GM19372 (cell line): ENCODE measurements at regions not wholly inside any gene's neighbourhood (a gene's known extent, or its start where the extent isn't known, plus 50 kb on each side); places are given as distances from the start of the nearest gene placed in this dataset.
"Not testable (repeated sequence)": the region's sequence is repeated elsewhere in the genome, so short reads cannot be mapped to it uniquely, and the experiment has no call there.

Experiments used
- ATAC-seq: cut with Tn5 transposase; IDR thresholded peaks from one replicate; pipeline ENCODE4 v1.9.1; 2021; ENCODE audit warnings: mild to moderate bottlenecking, low read depth, moderate library complexity; ENCODE audit not compliant: unreplicated experiment

GRCh38 chr3:153506686-153507085, 344.7 kb downstream of the RAP2B start:
- ATAC-seq: not testable (repeated sequence)

DNA sequence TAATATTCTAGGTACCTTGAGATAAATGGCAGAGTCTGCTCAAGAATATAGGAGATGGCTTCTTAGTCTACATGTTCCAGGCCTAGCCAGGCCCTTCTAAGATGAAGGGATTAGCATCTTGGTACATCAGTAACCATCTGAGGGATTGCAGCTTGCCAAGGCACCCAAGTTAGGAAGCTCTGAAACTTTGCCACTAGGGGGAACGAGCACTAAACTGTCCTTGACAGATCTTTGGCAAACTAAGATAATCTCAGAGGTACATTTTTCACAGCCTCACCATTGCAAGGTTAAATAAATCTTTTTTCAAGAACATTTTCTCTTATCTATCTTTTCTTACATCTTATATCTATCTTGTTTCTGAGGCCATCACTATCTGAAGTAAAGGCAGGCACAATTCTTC, 351.2 kb downstream of the RAP2B start:
- ATAC-seq: no peak

GRCh38 chr3:153528473-153528872, 366.4 kb downstream of the RAP2B start:
- ATAC-seq: no peak

DNA sequence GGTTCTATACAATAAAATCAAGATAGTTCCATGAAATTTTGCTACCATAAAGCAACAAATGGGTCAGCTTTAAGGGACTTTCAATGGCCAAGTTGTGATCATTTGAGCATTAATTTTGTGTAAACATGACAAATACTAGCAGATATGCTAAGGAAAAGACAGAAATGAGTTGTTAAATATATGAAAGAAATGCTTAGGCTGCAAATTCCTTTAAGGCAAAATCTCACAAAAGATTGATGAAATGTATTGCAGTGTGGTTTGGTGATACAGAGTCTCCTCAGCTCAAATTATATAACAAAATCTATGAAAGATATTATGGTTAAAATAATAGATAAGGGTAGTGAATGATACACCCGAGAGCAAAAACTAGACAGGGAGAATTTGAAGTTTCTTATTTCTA, 377.2 kb downstream of the RAP2B start:
- ATAC-seq: no peak

- ATAC-seq: no peak
Measured at GRCh38 chr3:153545471-153545870, 383.4 kb downstream of the RAP2B start.

DNA sequence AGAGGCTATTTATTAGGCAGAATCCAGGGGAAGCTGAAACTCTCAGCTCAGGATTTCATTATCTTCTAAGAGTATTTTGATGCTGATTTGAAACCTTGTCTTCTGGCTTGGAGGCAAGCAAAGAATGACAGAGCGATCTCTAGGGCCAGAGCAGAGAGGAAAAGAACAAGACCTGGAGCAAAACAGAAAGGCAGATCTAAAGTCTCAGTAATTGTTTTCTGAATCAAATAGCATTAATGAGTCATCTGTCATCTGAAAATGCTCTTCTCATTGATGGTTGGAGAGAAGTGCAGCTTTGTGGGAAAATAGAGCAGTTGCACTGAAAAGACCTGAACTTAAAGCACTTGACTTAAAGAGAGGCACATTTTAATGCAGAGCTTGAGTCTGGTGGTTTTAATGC, 385.9 kb downstream of the RAP2B start:
- no peak for ATAC-seq

DNA sequence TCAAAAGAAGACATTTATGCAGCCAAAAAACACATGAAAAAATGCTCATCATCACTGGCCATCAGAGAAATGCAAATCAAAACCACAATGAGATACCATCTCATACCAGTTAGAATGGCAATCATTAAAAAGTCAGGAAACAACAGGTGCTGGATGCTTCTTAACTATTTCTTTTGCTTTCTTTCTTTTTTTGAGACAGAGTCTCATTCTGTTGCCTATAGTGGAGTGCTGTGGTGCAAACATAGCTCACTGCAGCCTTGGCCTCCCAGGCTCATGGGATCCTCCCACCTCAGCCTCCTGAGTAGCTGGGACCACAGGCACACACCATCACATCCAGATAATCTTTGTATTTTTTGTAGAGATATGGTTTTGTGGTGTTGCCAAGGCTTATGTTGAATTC, 387.7 kb downstream of the RAP2B start:
- ATAC-seq: not testable (repeated sequence)

DNA sequence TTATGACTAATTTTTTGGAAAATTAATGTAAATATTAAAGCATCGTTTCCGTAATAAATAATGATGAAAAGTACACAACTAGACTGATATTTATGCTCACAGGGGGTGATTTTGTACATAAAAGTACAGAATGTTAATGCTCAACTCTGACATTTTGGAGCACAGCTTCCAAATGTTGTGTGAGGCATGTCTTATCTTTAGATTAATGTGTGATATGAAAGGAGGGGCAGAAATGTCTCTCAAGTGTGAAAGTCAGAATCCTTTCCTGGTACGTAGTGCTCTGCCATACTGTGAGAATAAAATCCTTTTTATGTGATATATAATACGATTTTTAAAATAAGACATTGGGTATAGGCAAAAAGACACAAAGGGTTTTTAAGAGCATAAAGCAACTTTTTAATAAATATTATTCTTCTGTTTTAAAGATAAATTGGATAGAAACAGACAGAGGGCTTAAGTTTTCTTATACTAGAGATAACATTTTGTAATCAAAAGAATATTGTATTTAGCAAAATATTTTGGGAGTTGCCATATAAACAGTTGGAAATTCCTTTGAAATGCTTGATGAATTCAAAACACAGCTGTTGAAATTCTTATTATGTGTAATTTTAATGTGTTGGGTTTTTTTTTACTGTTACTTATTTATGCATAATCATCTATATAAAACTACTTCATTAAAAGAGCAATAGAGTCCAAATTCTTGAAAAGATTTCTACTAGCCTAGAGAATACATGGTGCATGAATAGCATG, 389.7 kb downstream of the RAP2B start:
- no peak for ATAC-seq

GRCh38 chr3:153552887-153553604, 391.0 kb downstream of the RAP2B start:
- ATAC-seq: no peak

- ATAC-seq: no peak
Measured at GRCh38 chr3:153553605-153553945, 391.5 kb downstream of the RAP2B start.

GRCh38 chr3:153555919-153556318, 393.9 kb downstream of the RAP2B start:
- ATAC-seq: no peak

DNA sequence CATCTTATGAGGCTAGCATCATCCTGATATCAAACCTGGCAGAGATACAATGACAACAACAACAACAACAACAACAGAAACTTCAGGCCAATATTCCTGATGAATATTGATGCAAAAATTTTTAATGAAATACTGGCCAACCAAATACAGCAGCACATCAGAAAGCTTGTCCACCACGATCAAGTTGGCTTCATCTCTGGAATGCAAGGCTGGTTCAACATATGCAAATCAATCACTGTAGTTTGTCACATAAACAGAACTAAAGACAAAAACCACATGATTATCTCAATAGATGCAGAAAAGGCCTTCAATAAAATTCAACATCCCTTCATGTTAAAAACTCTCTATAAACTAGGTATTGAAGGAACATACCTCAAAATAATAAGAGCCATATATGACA, 397.3 kb downstream of the RAP2B start:
- not testable (repeated sequence) for ATAC-seq

- no peak for ATAC-seq
Measured at GRCh38 chr3:153567011-153567410, 405.0 kb downstream of the RAP2B start.

DNA sequence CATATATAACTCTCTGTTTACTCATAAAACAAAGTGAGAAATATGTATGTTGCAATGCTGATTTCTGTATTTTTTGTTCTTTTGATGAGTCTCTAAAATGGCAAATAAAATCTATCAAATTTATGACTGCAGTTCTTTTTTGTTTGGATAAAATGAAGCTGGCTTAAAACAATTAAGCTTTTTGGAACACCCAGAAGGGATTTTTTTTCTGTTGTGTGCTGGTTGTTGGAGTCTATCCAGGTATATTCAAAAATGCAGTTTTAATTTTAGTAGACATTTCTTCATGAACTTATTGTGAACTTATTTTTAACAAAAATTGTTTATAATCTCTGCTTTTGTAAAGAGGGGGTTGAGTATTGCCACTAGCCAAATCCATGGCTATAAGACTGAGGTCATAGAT, 405.5 kb downstream of the RAP2B start:
- ATAC-seq: no peak

DNA sequence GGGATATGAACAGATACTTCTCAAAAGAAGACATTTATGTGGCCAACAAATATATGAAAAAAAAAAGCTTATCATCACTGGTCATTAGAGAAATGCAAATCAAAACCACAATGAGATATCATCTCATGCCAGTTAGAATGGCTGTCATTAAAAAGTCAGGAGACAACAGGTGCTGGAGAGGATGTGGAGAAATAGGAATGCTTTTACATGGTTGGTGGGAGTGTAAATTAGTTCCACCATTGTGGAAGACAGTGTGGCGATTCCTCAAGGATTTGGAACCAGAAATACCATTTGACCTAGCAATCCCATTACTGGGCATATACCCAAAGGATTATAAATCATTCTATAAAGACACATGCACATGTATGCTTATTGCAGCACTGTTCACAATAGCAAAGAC, 408.5 kb downstream of the RAP2B start:
- not testable (repeated sequence) for ATAC-seq

DNA sequence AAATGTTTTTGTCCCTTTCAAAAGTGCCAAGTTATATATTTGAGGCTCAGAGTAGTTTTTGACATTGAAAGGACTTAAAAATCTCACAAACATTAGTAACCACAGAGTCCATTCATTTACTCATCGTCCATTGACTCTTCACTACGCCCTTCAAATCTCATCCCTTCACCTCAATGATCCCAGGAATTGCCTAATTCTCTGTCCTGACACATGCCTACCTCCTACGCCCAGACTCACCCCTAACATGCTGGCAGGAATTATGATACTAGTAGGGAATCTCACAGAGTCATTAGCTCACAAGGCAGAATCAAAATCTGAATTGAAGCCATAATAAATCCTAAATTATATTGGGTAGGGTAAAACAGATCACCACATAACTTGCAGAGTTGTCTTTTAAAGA, 410.1 kb downstream of the RAP2B start:
- no peak for ATAC-seq

- ATAC-seq: no peak
Measured at GRCh38 chr3:153572654-153573053, 410.6 kb downstream of the RAP2B start.

DNA sequence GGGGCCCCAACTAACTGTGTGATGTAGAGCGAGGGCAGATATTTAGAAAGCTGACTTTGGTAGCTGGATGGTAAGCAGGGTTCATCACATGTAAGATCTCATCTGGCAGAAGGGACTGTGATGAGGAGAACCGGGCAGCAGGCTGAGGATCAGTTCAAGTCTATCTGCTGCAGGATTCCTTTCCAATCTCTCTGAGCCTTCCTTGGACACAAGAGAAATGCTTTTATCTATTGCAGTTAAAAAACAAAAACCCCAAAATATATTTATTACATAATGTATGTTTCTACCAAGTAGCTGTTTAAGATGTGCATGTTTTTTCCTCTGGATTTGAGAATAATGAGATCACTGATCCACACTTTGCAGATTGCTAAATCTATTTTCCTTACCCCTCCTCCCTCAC, 411.5 kb downstream of the RAP2B start:
- ATAC-seq: no peak

- ATAC-seq: no peak
Measured at GRCh38 chr3:153574445-153574844, 412.4 kb downstream of the RAP2B start.

DNA sequence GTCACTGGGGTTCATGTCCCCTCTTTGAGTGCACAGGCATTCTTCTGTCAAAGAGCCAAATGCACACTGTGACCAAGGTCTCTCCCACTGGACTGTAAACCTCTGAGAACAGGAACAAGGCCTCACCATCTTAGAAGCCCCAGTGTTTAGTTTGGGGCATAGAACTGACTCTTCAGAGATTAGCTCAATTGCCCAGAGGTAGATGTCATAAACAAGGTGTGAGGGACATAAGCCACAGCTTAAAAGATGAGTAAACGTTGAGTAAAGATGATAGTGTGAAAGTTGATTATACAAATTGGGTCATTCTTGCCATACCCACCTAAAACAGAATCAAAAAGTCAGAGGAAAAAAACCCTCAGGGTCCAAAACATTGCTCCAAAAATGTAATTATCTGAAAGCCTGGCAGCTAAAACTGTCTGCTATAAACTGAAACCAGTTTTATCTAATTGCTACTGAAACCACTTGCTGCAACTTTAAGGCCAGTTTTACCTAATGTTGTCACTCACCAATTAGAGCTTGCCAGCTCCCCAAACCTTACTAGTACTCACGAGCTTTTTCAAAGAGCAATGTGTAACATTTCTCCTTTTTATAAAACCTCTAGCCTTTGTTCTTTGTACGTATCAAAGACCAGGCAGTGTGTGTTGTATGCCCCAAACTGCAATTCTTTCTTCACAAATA, 415.2 kb downstream of the RAP2B start:
- no peak for ATAC-seq

DNA sequence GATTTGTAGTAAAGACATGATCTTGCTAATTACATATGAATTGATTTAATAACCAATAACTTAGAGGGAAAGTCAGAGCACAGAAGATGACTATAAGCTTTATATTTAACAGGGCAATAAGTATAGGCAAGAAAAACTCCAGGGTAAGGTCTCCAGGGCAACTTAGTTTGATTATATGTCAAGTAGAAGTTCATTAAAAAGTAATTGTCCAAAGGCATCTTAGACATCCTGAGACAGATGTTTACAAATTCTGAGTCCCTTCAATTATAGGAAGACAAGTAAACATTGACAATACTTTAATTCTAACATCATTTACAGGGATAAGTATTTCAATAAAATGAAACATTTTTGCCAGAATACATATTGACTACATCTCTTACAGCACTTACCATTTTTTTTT, 416.0 kb downstream of the RAP2B start:
- ATAC-seq: no peak

DNA sequence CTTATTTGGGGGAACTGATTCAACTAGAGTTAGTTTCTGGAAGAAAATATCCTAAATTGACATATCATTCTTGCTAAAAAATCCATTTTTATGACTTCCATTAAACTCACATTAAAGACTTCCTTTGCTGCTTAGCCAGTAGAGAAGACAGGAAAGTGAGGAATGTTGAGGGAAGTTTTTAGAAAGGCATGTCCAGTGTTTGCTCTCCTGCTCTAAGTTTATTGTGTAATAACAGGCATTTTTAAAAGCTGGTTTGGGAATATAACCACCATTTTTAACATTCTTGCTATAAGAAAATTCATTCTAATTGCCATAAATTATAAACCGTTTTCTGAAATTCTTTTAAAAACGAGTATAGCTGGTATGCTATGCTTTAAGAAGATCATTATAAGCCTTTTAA, 428.0 kb downstream of the RAP2B start:
- no peak for ATAC-seq
